ENCODE measurements at regions not wholly inside any gene's neighbourhood (a gene's known extent, or its start where the extent isn't known, plus 50 kb on each side); places are given as distances from the start of the nearest gene placed in this dataset.

GRCh38 chr12:116404913-116405611, 127.6 kb upstream of the MED13L start:
- DNase-seq: no peak

DNA sequence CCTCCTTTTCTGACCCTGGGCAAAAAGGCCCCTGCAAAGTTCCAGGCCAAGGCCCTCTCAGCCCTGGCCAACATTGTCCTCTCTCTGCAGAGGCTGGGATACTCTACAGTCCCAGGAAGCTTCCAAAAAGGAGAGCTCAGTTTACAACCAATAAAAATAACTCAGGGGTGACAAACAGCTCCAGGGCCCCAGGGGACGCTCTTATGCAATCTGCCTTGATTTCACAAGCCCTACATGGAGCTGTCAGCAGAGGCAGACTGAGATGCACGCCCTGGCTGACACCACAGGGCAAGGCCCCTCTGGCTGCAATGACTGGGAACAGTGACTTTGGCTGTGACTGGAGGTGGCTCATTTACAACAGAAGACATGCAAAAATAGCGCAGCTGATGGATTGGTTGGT, 129.0 kb upstream of the MED13L start:
- DNase-seq: peak; percentile 45

DNA sequence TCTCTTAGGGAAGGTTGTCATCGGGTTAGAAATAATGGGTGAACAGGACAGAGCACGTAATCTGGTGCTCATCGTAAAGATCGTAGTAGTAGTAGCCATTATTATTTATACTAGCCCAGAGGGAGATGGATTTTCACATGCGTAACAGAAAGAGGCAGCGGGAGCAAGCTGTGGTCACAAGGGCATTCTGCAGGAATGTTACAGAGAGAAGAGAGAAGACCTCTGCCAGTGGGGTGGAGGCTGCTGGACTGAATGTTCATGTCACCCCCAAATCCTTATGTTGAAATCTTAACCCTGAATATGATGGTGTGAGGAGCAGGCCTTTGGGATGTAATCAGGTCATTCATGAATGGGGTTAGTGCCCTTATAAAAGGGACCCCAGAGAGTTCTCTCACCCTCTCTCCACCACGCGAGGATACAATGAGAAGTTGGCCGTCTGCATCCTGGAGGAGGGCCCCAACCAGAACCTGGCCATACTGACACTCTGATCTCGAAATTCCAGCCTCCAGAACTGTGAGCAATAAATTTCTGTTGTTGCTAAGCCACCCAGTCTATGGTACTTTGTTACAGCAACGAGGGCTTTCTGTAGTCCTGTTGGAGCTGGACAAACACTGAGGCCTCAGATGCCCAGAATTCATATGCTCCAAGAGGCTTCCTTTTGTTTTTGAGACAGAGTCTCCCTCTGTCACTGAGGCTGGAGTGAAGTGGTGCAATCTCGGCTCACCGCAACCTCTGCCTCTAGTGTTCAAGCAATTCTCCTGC, 131.2 kb upstream of the MED13L start:
- no peak for DNase-seq

- DNase-seq: no peak
Measured at GRCh38 chr12:116411977-116412376, 134.5 kb upstream of the MED13L start.

GRCh38 chr12:116414891-116415290, 137.4 kb upstream of the MED13L start:
- no peak for DNase-seq

DNA sequence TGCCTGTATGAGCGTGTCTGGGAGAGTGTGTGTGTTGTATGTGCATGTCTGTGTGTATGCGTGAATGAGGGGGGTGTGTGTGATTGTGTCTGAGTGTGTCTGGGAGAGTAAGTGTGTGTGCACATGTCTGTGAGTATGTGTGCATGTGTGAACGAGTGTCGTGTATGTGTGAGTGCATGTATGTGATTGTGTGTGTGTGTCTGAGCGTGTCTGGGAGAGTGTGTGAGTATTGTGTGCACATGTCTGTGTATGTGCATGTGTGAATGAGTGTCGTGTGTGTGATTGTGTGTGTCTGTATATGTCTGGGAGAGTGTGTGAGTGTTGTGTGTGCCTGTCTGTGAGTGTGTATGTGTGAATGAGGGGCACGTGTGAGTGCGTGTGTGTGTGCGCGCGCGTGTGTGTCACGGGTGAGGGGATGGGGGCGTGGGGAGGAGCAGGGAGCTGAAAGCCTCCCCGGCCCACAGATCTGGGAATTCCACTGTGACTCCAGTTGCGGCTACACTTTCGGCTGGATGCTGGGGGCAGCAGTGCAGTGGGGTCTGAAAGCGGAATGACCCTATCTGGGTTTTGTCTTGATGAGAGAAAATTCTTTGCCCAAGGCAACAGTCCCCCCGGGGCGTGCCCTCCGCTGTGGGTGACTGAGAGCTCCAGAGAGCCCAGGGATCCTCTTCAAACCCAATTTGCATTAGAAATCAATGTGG, 138.1 kb upstream of the MED13L start:
- no peak for DNase-seq

DNA sequence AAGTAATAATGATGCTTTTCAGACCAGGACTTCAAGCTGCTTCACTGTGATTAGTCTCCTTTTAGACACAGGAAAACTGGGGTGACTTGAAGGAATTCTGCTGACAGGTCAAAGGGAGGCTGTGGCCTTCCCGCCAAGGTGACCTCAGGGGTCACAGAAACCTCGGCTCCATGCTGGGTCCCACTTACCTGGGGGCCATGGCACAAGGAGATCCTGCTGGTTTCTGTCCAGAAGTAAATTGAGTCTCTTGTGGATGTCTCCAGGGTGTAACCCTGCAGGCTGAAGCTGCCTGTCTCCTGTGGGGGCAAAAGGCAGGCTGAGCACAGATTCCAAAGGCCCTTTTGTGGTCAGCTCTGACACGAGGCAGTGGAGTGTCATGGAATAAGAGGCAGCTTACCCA, 138.7 kb upstream of the MED13L start:
- DNase-seq: no peak

DNA sequence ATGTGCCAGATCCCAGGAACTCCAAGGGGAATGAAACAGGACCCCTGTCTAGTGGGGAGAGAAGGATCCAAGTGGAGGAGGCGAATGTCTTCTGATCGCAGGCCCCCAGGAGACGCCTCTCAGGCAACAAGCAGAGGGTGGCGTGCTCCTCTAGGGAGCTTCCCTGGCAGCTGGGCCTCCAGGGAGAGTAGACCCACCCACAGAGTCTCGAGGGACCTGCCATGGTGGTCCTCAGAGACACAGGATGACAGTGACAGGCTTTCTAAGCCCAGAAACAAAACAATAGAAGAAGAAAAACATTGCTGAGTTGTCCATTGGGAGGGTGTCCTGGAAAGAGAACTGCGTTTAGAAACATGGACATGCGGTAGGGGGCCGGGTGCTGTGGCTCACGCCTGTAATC, 140.6 kb upstream of the MAP1LC3B2 start:
- no peak for DNase-seq

GRCh38 chr12:116420227-116420880, 138.8 kb upstream of the MAP1LC3B2 start:
- DNase-seq: no peak

DNA sequence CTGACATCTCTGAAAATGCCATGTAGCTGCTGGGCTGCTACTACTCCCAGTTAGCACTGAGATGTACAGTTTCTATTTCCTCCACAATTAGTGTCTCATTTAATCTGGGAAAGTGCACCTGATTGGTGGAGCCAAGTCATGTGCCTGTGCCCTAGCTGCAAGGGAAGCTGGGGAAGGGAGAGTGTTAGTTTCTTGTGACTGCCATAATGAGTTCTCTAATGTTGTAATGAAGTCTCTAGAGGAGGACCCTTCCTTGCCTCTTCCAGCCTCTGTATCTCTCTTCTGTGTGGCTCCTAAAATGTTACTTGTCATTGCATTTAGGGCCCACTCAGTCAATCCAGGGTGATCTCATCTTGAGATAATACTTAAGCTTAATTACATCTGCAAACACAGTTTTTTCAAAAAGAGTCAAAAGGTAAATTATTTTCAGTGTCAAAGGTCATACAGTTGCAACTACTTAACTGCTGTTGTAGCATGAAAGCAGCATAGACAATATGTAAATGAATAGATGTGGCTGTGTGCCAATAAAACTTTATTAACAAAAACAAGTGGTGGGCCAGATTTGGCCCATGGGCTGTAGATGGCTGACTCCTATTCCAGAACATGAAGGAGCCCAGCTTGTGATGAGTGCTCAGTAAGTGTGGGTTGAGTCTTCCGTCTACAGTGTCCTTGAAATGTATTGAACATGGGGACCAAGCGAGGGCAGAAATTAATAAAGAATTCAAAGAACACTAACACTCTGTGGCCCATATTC, 137.2 kb upstream of the MAP1LC3B2 start:
- DNase-seq: no peak

DNA sequence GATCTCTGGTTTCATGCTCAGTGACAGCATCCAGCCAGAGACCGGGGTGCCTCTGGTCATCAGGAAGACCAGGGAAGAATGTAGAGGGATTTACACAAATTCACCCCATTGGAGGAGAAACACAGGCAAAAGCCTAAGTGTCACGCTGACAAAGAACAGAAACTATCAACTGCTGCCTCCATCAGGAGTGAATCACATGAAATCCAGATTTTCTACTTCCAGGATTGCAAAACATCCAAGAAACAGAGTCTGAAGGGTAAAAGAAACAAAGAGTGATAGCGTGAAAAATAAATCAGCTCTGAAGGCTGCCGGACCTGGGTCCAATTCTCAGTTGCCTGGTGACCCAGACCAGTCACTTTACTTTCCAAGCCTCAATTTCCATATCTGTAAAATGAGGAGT, 136.1 kb upstream of the MAP1LC3B2 start:
- DNase-seq: no peak

GRCh38 chr12:116425256-116426193, 133.7 kb upstream of the MAP1LC3B2 start:
- DNase-seq: no peak

DNA sequence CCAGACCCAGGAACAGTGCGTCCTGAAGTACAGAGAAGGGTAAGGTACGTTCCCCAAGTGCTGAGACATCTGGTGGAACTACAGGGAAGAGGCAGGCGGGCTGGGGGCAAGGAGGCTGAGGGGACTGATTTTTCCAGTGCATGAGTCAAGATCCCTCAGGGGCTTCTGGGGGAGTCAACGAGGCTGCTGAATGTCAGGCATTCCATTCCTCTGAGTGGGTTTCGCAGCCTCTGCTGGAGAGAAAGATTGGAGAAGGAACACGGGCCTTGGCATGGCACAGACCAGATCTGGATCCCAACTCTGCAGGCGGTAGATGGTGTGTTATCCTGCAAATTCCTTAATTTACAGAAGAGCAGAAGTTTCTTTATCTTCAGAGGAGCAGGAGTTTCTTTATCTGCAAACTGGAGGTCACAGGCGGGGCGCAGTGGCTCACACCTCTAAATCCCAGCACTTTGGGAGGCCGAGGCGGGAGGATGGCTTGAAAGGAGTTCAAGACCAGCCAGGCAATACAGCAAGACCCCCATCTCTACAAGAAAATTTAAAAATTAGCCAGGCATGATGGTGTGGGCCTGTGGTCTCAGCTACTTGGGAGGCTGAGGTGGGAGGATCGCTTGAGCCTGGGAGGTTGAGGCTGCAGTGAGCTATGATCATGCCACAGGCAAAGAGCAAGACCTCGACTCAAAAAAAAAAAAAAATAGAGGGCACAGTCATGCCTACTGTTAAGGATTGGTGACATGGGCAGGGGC, 132.6 kb upstream of the MAP1LC3B2 start:
- peak; percentile 80 for DNase-seq

- DNase-seq: no peak
Measured at GRCh38 chr12:116427200-116427930, 131.8 kb upstream of the MAP1LC3B2 start.

DNA sequence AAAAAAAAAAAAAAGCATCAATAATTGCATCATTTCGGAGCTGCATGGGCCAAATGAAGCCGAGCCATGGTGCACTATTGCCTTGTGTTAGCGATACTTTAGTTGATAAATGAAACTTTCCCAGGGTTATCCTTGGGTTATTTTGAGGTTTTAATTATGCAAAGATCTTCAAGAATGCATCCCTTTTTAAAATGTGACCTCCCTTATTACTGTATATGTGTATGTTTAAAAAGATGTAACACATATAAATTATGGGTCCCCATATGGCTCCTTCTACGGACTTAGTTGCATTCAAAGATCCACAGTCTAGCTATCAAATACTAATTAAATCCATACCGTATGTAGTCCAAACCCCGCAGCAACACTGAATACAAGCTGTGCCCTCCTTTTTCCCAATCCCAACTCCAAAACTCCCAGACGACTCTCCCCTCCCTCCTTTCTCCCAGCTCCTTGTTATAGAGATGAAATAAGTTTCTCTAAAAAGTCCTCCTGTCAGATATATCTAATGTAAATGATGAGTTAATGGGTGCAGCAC, 129.3 kb upstream of the MAP1LC3B2 start:
- no peak for DNase-seq

GRCh38 chr12:116430911-116431565, 128.1 kb upstream of the MAP1LC3B2 start:
- no peak for DNase-seq

DNA sequence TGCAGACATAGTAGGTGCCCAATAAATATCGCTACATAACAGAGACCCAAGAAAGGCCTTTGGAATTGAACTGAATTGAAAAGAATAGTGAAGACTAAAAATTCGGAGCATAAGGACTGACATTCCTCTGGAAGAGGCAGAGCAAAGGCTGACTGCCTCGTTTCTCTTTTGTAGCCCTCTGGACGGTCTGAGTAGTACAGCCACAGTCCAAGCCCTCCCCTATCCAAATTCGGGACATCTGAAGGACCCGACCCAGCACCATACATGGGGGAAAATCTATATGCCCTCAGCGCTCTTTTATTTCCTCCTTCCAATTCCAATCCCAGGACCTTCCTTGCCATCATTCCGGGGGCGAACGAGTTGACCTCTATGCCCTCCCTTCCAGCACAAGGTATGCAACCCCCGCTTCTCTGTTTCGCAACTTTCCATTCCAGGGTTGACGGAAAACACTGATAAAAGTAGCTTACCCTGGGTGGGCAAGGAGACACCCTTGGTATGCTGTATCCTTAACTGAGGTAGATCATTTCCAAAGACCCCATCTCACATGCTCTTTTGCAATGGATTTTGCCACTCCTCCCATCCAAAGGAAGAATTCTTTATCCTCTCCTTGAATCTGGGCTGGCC, 127.4 kb upstream of the MAP1LC3B2 start:
- no peak for DNase-seq

GRCh38 chr12:116432314-116432750, 126.8 kb upstream of the MAP1LC3B2 start:
- no peak for DNase-seq

- DNase-seq: no peak
Measured at GRCh38 chr12:116433249-116433648, 125.9 kb upstream of the MAP1LC3B2 start.
